Right cardiac atrium (tissue), 5 donors: ENCODE measurements at regions not wholly inside any gene's neighbourhood (a gene's known extent, or its start where the extent isn't known, plus 50 kb on each side); places are given as distances from the start of the nearest gene placed in this dataset.

Source experiments
- ATAC-seq, 2 donors: fragments of 200-7000 bp; cut with Tn5 transposase; one replicate each; pipeline versions ENCODE4 v1.8.0 to v1.9.1; 2020; ENCODE audit warnings: moderate library complexity in 2 of 2, mild to moderate bottlenecking in 1 of 2
- DNase-seq, 3 donors: peaks; one replicate each; pipeline ENCODE4 v3.0.0-alpha.2; 2020
- H3K27ac ChIP-seq: one replicate; pipeline ENCODE4 v1.5.1; 2013; ENCODE audit warnings: mild to moderate bottlenecking, low read length, control low read depth, moderate library complexity
- H3K27me3 ChIP-seq: one replicate; pipeline ENCODE4 v1.6.1; 2013; ENCODE audit not compliant: control insufficient read depth, insufficient read depth
- H3K4me1 ChIP-seq: one replicate; pipeline ENCODE4 v1.6.1; 2013; ENCODE audit warnings: low read length; ENCODE audit not compliant: control insufficient read depth, insufficient read depth
- H3K4me3 ChIP-seq: one replicate; pipeline ENCODE4 v1.5.1; 2013; ENCODE audit warnings: low read length, control low read depth
- H3K9me3 ChIP-seq: one replicate; pipeline ENCODE4 v1.6.1; 2013; ENCODE audit warnings: low read length; ENCODE audit not compliant: control insufficient read depth
- WGBS: extraction: QIAGEN DNeasy Blood & Tissue Kit; methylation state at CpG from one replicate; pipeline ENCODE4 v1.1.7; 2013; 5-methylcytosine and 5-hydroxymethylcytosine counted together
- intact Hi-C, 4 donors: fragments of 100-400 bp; cut with DNase I; formaldehyde crosslinking; loops; one replicate each; pipeline versions ENCODE4 v1.11.0 to v1.14.0; 2022 to 2023
- donor health status: healthy with polysubstance abuse.
- donor health status: DM: no; HTN: yes; CAD: no.
- donor health status: DM: no; HTN: no; CAD: no.
- donor health status: DM: no; HTN: yes; CAD: no; lungs with severe emphysema.
- donor health status: DM: yes; HTN: yes; CAD: no.

- intact Hi-C loops, result no loop called here
- no peak overlapping the region for H3K4me3 ChIP-seq
- H3K27ac ChIP-seq, result no peak overlapping the region
- no peaks in the 10 kb centered on the region for H3K27me3 ChIP-seq
- H3K4me1 ChIP-seq, result peaks cover 2% of the 10 kb centered on the region
- WGBS, result 72% methylated on average over 1 of the region's 1 CpG
- ATAC-seq, result no peak
- no peaks in the 10 kb centered on the region for H3K9me3 ChIP-seq
- no peak for DNase-seq
Observed at GRCh38 chr4:176979416-176979815, 186.7 kb upstream of the VEGFC start.

GRCh38 chr4:176981074-176981473 lies 188.4 kb upstream of the VEGFC start:
- ATAC-seq (no peak), DNase-seq (no peak)
- intact Hi-C loops, result no loop called here
- Histone ChIP-seq H3K27me3 (no peaks in the 10 kb centered on the region), H3K27ac (peak overlapping the region; percentile 37), H3K4me1 (peaks cover 2% of the 10 kb centered on the region), H3K9me3 (no peaks in the 10 kb centered on the region), H3K4me3 (no peak overlapping the region)

GRCh38 chr4:176981551-176981950 lies 188.8 kb upstream of the VEGFC start:
- intact Hi-C loops, result no loop called here
- Histone ChIP-seq H3K9me3 (no peaks in the 10 kb centered on the region), H3K4me3 (peak overlapping the region; percentile 25), H3K4me1 (peaks cover 2% of the 10 kb centered on the region), H3K27me3 (no peaks in the 10 kb centered on the region), H3K27ac (no peak overlapping the region)
- WGBS, result 63% methylated on average over 2 of the region's 2 CpGs
- peak; percentile 44 to 79 for ATAC-seq
- no peak for DNase-seq

GRCh38 chr4:176988226-176988625 lies 195.5 kb upstream of the VEGFC start:
- WGBS, result 54% methylated on average over 1 of the region's 1 CpG
- no peak overlapping the region for H3K4me3 ChIP-seq
- peak in 1 of 2 donors; percentile 89 for ATAC-seq
- H3K9me3 ChIP-seq, result no peaks in the 10 kb centered on the region
- intact Hi-C loops, result no loop called here
- no peaks in the 10 kb centered on the region for H3K27me3 ChIP-seq
- no peak overlapping the region for H3K27ac ChIP-seq
- DNase-seq, result no peak
- no peaks in the 10 kb centered on the region for H3K4me1 ChIP-seq

- intact Hi-C loops, result no loop called here
- no peak for DNase-seq
- Histone ChIP-seq H3K27ac (no peak overlapping the region), H3K4me3 (no peak overlapping the region), H3K4me1 (no peaks in the 10 kb centered on the region), H3K27me3 (no peaks in the 10 kb centered on the region), H3K9me3 (no peaks in the 10 kb centered on the region)
- no peak for ATAC-seq
- WGBS, result 76% methylated on average over 1 of the region's 1 CpG
Observed at GRCh38 chr4:176989186-176989585, 196.5 kb upstream of the VEGFC start.

GRCh38 chr4:176999935-177000543 lies 207.3 kb upstream of the VEGFC start:
- no peak for ATAC-seq
- DNase-seq, result no peak
- Histone ChIP-seq H3K4me1 (no peaks in the 10 kb centered on the region), H3K9me3 (no peaks in the 10 kb centered on the region), H3K27ac (no peak overlapping the region), H3K4me3 (no peak overlapping the region), H3K27me3 (no peaks in the 10 kb centered on the region)
- intact Hi-C loops, result no loop called here
- WGBS, result 73% methylated on average over 2 of the region's 2 CpGs

GRCh38 chr4:177001271-177002175 lies 208.8 kb upstream of the VEGFC start:
- no peak for ATAC-seq
- H3K4me3 ChIP-seq, result no peak overlapping the region
- WGBS, result 67% methylated on average over 3 of the region's 3 CpGs

GRCh38 chr4:177005674-177006230 lies 213.0 kb upstream of the VEGFC start:
- no peaks in the 10 kb centered on the region for H3K9me3 ChIP-seq
- intact Hi-C loops, result no loop called here
- no peak overlapping the region for H3K27ac ChIP-seq
- no peaks in the 10 kb centered on the region for H3K4me1 ChIP-seq
- no peak for ATAC-seq
- no peak overlapping the region for H3K4me3 ChIP-seq
- WGBS, result 72% methylated on average over 3 of the region's 3 CpGs
- no peak for DNase-seq
- H3K27me3 ChIP-seq, result no peaks in the 10 kb centered on the region

More at GRCh38 chr4:177001271-177002175, 208.8 kb upstream of the VEGFC start:
- DNase-seq, result no peak
- no peaks in the 10 kb centered on the region for H3K9me3 ChIP-seq
- no peak overlapping the region for H3K27ac ChIP-seq
- intact Hi-C loops, result no loop called here
- H3K4me1 ChIP-seq, result no peaks in the 10 kb centered on the region
- H3K27me3 ChIP-seq, result no peaks in the 10 kb centered on the region

GRCh38 chr4:177006331-177006730 lies 213.6 kb upstream of the VEGFC start:
- intact Hi-C loops, result no loop called here
- ATAC-seq, result no peak

GRCh38 chr4:177008071-177008835 lies 215.5 kb upstream of the VEGFC start:
- 86% methylated on average over 1 of the region's 1 CpG for WGBS
- Histone ChIP-seq H3K9me3 (no peaks in the 10 kb centered on the region), H3K27me3 (no peaks in the 10 kb centered on the region), H3K4me3 (no peak overlapping the region), H3K27ac (no peak overlapping the region), H3K4me1 (no peaks in the 10 kb centered on the region)
- DNase-seq (no peak), ATAC-seq (no peak)
- intact Hi-C loops, result no loop called here

More at GRCh38 chr4:177006331-177006730, 213.6 kb upstream of the VEGFC start:
- no peak for DNase-seq
- H3K27ac ChIP-seq, result no peak overlapping the region
- no peak overlapping the region for H3K4me3 ChIP-seq
- no peaks in the 10 kb centered on the region for H3K27me3 ChIP-seq
- H3K9me3 ChIP-seq, result no peaks in the 10 kb centered on the region
- H3K4me1 ChIP-seq, result no peaks in the 10 kb centered on the region
